ENCODE measurements at regions not wholly inside any gene's neighbourhood (a gene's known extent, or its start where the extent isn't known, plus 50 kb on each side); places are given as distances from the start of the nearest gene placed in this dataset.

DNA sequence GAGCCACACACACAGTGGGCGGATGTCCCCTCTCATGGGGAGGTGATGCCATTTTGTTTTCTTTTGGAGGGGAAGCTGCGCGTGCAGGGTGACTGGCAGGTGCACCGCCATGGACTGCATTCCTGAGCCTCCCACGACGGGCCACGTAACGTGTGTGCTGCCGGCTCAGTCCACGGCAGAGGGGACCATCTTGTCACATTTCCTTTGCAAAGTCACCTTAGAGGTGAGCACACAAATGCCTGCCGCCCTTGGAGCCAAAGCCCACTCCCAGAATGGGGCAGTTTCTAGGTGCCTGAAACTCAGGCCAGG lies 262.5 kb downstream of the CTTN start:
- no peak for DNase-seq

DNA sequence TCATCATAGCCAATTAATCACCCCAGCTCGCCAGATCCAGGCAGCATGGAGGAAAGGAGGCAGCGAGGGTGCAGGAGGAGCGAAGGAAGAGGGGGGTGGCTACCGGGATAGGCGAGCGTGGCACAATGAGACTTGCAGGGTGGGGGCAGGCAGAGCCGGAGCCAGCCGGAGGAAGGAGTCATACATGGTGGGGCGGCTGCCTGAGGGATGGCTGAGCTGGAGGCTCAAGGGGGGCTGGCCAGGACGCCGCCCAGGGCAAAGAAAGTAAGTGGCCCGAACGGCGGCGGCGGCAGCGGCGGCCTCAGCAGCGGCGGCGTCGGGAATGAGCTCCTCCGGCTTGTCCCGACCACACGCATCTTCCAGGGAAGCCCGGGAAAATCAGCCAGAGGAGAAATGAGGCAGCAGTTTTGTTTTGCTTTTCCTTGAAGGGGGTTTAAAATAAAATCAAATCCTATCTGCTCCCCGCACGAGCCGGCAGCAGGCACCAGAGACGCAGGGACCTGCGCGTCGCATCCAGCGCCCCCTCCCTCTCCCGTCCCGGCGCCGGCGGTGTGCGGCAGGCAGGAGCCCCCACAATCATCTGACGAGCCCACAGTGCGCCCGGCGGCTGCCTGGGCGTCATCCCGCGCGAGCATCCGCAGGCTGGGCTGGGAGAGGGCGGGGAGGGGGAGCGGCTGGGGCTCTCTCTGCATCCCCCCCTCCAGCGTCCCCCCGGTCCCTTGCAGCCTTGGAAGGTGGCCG lies 263.6 kb downstream of the CTTN start:
- no peak for DNase-seq

DNA sequence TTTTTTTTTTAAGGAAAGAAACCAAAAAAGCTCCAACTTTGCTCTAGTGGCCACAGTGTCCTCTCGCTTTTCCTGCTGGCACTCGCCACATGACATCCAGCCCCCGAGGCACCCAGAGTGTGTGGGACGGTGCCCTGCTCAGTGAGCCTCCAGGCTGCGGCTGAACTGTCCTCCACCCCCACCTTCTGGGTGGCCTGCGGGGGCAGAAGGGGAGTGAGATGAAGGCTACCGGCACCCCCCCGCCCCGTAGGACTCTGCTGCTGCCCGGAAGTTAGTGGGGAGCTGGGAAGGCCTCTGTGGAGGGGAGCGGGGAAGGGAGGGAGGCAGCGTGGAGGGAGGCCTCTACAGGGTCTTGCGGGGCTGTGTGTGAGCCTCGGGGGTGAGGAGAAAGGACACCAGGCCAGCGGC lies 264.4 kb downstream of the CTTN start:
- DNase-seq: no peak

DNA sequence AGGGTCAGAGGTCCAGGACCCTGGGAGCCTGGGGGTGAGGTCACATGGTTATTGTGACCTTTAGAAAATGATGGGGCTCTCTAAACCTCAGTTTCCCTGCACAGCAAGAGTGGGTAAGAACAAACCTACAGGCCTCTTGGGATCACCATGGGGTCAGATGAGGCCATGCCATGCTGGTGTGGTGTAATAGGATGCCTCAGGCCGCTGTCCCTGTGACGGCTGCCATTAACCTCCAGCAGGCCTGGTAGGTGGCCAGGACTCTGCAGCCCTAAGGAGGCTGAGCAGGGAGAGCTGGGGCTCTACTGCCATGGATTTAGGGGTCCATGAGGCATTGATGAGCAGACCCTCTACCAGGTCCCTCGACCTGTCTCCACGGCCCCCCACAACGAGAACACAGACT lies 265.5 kb downstream of the CTTN start:
- DNase-seq: no peak

DNA sequence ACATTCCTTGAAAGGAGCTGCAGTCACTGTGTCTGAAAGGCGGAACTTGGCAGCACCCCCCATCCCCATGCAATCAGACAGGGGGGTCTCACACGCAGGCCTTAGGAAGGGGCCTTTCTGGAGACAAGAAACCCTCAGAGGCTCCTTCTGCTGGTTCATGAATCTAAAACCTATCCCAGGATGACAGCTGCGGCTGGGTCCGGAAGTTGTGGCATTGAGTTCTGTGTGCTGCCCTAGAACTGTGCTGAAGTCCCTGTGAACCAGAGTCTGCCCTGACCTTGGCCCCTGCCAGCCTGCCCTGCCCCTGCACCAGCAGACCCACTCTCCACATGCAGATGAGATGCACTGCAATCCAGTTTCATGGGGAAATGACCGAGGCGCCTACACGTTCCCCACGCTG lies 268.0 kb downstream of the CTTN start:
- DNase-seq: no peak

DNA sequence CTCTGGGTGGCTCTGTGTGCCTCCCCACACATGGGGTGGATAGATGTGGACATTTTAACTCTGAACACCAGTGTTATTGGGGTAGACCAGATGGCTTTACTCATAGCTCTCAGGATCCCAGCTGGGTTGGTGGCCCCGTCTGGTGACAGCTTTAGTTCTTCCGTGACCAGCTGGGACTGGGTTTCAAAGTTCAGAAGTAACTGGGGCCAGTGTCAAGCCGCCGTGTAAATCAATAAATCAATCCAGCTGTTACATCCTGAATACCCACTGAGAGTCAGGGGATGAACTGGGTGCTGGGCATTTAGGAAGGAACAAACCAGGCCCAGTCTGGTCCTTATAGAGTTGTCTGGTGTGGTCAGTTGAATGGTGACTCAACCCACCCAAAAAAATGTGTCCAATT lies 269.4 kb downstream of the CTTN start:
- no peak for DNase-seq

DNA sequence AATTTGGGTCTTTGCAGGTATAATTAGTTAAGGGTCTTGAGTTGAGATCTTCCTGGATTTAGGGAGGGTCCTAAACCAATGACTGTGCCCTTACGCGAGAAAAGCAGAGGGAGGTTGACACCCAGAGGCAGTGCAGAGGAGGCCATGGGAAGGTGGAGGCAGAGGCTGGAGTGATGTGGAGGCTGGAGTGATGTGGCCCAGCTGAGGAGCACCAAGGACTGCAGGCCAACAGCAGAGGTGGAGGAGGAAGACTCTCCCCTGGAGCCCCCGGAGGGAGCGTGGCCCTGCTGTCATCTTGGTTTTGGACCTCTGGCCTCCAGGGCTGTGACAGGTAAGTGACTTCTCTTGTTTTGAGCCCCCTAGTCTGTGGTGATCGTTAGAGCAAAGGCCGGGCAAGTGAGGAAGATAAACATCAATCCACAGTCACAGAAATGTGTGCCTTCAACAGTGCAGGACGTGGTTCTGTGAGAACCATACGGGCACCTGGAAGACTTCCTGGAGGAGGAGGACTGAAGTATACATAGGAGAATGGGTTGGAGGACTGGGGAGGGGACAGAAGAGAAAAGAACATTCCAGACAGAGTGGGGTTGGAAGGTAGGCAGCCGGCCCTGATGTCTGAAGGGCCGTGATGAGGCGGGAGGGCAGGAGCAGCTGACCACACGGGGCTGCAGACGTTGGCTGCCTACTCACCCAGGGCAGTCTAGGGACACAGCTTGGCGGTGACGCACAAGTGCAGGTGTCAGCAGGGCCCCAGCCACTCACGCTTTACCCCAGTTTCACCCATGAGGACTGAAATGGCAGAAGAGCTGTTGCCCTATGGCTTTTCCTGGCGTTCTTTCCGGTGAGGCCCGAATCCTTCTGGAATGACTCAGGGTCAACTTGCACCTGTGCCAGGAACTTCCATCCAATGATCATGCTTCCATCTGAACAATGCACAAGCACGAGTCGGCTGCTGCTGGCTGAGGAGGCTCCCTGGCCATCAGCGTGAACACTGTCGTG lies 270.2 kb downstream of the CTTN start:
- no peak for DNase-seq

DNA sequence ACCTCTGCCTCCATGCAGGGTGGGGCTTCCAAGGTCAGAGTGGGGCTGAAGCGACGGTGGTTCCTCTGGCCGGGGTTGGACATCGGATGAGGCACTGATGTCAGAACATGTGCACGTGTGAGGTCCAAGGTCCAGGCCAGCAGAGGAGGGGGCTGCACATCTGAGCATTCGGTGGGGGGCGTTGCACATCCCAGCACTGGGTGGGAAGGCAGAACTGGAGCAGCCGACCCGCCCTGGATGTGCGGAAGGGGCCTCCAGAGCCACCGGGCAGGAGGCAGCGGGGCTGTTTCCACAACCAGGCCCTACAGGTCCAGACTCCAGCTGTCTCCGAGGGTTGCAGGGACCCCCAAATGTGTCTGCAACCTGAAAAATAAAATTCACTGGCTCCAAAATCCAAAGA lies 271.0 kb downstream of the CTTN start:
- DNase-seq: no peak

DNA sequence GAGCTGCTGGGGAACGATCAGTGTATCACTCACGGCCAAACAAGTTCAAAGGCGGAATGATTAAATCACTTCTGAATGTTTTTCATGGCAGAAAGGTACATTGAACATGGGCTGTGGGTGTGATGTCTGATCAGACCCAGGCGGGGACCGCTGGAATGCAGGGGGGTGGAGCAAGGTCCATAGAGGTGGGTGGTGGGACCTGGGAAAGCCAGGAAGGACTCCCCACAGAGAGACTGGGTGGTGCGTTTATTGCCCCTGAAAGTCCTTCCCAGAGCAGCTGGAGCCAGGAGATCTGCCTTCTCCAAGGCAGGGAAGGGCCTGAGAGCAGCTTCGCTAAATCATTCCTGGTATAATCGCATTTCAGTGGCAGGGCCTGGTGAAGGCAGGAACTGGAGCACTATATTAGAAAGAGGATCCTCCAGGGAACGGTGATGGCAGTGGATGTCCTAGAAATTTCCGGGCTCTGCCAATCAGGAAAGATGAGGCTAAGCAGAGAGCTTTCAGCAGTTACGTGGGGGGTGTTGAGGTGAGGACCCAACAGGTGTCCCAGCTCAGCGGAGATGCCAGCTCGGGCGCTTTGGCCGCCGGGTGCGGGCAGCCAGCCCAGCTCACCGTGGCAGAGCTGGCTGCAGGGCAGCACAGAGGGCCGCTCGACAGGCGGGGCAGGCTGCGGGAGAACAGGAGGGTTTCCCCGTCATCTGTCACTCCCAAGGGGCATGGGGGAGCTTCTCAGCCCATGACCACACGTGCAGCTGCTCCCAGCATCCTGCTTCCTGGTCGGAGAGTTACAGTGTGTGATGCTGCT lies 271.7 kb downstream of the CTTN start:
- DNase-seq: no peak

DNA sequence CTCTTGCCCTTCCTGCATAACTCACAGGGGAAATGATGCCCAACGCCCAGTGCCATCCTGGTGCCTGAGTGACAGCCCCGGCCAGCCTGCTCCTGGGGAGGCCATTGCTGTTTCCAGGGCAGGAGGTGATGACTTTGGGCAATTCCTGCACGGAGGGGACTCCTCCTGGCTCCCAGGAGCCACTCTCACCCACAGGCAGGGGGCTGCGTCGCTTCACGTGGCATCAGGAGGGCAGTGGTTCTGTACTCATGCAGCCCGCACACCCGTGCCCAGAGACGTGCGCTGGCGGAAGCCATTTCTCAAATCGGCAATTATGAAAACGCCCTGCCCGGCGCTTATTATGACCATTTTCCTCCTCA lies 272.3 kb downstream of the CTTN start:
- DNase-seq: no peak

DNA sequence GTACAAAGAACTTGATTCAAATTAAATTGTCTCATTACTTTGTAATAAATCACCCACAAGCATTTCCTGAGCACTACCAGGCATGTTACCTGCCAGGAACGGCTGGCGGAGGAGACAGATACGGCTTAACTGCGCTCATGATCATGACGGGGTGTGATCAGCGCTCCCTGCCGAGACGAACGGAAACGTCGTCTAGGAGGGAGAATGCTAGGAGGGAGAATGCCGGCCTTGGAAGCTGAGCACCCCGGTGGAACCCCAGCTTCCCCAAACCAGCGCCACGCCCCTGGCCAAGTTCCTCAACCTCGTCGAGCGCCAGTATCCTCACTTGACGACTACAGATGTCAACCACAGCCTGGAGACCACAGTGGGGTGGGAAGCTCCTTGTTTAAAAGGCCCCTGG lies 272.8 kb downstream of the CTTN start:
- DNase-seq: no peak

DNA sequence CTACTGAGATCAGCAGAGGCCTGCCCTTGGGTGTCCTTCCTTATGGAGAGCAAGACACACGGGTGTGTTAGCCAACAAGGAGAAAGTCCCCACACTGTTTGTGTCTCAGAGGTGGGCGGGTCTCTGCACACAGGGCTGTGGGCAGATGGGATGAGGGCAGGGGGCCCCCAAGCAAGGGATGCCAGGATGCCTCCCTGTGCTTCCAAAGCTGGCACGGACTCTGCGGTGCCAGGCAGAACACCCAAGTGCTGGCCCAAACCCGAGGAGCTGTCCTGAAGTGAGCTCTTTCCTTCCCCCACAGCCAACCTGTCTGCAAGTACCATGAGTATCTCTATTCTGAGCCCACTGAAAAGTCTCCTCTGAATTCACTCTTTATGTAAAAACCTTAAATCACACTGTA lies 273.3 kb downstream of the CTTN start:
- no peak for DNase-seq

DNA sequence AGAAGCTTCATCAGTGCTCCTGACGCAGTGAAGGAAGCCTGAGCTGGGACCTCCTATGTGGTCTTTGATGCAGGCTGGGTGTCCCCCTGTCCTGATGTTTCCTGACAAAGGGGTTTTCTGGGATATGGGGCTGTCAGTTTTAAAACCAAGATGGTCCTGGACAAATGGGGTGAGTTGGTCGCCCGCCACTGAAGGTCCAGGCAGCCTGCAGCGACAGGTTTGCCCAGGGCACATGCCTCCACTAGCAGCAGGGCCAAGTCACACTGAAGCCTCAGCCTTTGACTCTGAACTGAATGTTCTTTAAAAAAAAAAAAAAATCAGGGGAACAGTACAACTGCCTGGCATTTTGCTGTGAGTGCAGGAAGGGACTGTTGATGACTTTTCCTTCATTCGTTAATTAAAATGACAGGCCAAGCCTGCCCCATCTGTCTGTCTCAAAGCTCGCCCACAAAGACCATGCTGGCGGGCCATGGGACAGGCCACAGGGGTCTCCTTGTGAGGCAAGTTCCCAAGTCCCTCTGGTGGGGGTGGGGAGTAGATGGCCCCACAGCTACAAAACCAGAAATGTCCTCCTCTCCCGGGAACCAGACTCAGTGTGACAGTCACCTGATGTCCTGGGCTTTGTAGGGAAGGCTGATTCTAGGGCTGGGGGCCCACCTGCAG lies 274.8 kb downstream of the CTTN start:
- no peak for DNase-seq

DNA sequence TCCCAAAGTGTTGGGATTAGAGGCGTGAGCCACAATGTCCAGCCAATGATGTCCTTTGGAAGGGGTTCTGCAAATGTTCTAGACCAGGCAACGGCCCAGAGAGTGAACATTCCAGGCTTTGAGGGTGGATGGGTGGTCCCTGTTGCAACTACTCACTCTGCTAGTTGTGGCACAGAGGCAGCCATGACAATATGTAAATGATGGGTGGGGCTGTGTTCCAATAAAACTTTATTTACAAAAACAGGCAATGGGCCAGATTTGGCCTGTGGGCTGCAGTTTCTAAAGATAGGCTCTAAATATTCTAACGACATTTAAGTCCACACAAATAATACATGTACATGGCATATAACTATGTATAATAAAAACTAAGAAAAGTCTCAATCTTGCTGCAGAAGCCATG lies 276.3 kb downstream of the CTTN start:
- DNase-seq: no peak

DNA sequence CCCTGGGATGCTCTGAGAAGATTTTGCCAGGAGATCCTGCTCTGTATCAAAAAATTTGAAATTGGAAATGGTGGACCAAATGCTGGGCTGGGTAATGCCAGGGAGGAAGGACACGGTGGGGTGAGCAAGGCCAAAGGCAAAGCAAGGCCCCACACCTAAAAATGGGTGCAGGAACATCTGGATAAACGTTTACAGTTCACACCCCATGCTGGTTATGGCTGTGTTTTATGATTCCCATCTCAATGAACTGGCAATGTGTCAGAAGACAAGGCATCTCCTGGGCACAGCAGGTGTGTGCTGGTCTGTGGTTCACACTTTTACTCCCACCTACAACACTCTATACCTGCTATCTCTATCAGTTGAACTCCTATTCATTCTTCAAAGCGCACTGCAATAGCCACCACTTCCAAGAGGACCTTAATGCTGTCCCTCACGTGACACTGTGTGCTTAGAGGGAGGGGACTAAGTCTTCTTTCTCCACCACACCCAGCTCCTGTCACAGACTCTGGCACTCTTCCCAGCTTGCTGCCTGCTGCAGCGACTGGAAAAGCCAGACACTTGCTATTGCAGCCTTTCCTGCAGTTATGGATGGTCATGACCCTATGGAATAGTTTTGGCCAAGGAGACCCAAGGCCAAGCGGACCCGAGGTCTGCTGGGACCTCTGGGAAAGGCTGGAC lies 277.5 kb downstream of the CTTN start:
- no peak for DNase-seq

DNA sequence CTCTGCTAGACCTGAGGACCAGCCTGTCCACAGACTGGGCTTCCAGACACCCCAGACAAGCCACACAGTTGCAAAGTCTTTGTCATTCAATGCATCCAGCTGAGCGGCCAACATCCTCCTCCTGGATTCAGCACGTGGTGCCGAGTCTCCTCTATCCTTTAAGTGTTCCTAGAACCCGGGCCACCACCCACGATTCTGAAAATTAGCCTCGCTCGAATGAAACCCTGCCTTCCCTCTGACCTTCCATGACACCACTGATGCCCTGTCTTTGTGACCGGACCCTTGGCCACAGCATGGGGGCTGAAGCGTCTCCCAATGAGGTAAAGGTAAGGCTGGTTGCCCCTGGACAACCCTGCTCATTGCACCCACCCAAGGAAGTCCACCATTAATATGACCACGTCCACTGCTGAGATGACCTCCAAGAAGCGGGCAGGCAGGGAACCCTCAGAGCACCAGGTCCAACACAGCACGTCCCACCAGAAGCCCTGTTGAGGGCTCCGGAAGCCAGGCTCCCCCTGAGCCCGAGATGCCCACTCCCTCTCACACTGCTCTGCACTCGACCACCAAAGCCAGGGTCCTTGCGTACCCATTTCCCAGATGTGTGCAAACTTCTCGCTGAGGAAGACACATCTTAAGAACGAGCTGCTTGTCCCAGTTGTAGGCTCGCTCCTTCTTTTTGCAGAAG lies 279.0 kb downstream of the CTTN start:
- DNase-seq: no peak

DNA sequence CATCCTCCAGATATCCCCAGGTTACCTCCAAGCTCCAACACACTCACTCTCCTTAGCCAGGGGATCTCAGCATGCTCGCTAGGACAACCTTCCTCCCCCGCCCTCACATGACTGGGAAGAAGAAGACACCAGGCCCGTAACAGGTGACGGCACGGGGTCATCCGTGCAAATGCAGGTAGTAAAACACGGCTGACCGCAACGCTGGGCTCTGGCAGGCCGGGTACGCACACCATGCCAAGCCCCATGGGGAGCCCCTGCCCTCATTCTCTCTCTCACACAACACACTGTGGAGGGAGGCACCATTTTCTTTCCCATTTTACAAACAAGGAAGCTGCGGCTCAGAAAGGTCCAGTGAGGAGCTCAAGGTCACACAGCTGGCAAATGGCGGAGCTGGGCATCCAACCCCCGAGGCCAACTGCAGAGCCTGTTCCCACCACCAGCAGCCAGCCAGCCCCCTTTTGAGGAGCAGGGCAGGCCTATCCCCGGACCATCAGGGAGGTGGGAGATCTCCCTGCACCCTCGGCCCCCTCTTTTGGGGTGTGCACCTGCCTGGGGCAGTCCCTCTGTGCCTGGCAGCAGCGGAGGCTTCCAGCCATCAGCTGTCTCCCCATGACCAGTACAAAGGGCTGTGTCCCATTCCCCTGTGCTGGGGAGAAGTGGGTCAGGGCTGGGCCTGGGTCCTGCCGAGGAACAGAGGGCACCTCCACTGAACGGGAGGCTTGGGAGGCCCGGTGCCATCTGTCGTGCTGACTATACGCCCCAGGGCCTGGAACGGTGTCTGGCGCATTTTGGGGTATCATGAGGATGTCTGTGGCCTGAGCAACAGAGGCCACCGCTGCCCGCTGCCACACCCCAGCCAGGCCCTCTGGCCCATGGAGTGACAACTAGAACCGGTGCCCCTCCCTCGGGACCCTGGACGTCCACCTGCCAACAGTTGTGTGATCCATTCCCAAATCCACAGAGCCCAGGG lies 280.9 kb downstream of the CTTN start:
- DNase-seq: no peak

DNA sequence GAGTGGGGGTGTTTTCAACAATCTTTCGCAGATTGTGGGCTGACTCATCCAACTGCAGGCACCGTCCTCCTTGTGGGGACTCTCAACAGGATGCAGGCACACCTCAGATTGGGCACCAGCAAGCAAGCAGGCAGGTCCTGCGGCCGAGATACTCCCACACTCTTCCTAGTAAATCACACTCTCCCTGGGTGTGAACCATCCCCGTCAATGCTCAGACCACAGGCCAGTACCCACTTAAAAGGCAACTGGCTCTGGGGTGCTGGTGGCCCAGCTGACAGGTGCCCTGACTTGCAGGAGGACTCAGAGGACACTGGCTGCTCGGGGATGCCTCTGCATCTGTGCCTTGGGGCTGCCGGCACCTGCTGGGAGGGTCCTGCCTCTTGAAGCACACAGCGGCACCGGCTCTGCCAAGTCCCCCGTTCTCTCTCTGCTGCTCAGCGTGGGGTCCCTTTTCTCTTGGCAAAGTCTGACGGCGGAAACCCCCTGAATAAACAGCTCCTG lies 282.5 kb downstream of the CTTN start:
- DNase-seq: no peak

DNA sequence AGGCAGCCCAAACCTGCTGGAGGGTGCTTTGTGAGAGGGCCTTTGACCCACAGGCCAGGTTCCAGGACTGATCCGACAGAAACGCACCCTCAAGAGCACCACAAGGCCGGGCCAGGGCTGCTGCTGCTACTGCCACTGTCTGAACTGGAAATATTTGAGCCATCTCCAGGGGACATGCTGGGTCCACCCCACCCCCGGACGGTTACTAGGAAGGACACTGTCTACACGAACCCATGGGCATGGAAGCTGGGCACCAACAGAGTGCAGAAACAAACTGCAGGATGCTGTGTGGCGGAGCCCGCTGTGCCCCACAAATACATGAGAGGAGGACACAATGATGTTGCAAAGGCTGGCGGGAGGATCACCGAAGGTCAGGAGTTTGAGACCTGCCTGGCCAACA lies 283.7 kb downstream of the CTTN start:
- no peak for DNase-seq

DNA sequence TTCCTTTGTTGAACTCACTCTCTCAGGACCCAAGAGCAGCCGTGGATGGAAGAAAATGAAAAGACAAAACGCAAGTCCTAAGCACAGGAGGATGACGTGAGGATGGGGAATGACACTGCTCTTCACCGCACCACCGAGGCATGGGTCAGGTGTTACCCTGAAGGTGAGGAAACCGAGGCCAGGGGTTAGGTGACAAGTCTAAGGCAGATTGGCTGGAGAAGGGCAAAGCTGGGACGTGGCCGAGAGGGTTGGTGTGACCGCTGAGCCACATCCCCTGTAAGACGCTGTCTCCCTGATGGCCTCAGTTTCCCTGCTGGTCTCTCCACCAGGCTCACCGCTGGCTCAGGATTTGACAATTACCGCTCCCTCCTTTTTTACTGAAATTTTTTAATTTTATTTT lies 284.4 kb downstream of the CTTN start:
- no peak for DNase-seq
